GM18502 (cell line): ENCODE measurements at regions not wholly inside any gene's neighbourhood (a gene's known extent, or its start where the extent isn't known, plus 50 kb on each side); places are given as distances from the start of the nearest gene placed in this dataset.
"Not testable (repeated sequence)": the region's sequence is repeated elsewhere in the genome, so short reads cannot be mapped to it uniquely, and the experiment has no call there.

ENCODE experiments used
- ATAC-seq: cut with Tn5 transposase; IDR thresholded peaks from one replicate; pipeline ENCODE4 v1.9.1; 2021; ENCODE audit warnings: mild to moderate bottlenecking; ENCODE audit not compliant: unreplicated experiment, poor library complexity

- no peak for ATAC-seq
Observed at GRCh38 chr6:43927532-43928210, 157.7 kb downstream of the VEGFA start.

GRCh38 chr6:43926634-43927531 is 156.9 kb downstream of the VEGFA start:
- ATAC-seq: no peak

- ATAC-seq: not testable (repeated sequence)
Observed at GRCh38 chr6:43925636-43926139, 155.7 kb downstream of the VEGFA start.

- ATAC-seq: no peak
Observed at GRCh38 chr6:43924222-43924702, 154.3 kb downstream of the VEGFA start.

GRCh38 chr6:43923376-43924221 is 153.6 kb downstream of the VEGFA start:
- no peak for ATAC-seq

GRCh38 chr6:43922426-43923375 is 152.7 kb downstream of the VEGFA start:
- no peak for ATAC-seq

- no peak for ATAC-seq
Observed at GRCh38 chr6:43921548-43922425, 151.8 kb downstream of the VEGFA start.

- no peak for ATAC-seq
Observed at GRCh38 chr6:43921039-43921438, 151.0 kb downstream of the VEGFA start.

- no peak for ATAC-seq
Observed at GRCh38 chr6:43919774-43920173, 149.8 kb downstream of the VEGFA start.

- ATAC-seq: no peak
Observed at GRCh38 chr6:43917878-43918382, 147.9 kb downstream of the VEGFA start.

- ATAC-seq: no peak
Observed at GRCh38 chr6:43916924-43917877, 147.2 kb downstream of the VEGFA start.

- ATAC-seq: no peak
Observed at GRCh38 chr6:43915986-43916923, 146.2 kb downstream of the VEGFA start.

GRCh38 chr6:43915208-43915869 is 145.3 kb downstream of the VEGFA start:
- no peak for ATAC-seq

- no peak for ATAC-seq
Observed at GRCh38 chr6:43914272-43915147, 144.5 kb downstream of the VEGFA start.
